ENCODE measurements at regions not wholly inside any gene's neighbourhood (a gene's known extent, or its start where the extent isn't known, plus 50 kb on each side); places are given as distances from the start of the nearest gene placed in this dataset.
"Not testable (repeated sequence)": the region's sequence is repeated elsewhere in the genome, so short reads cannot be mapped to it uniquely, and the experiment has no call there.

- DNase-seq: peak in 1 of 5 donors; percentile 36
Measured at GRCh38 chr10:30531751-30532530, 97.6 kb downstream of the LYZL2 start.

GRCh38 chr10:30529373-30529998, 95.5 kb downstream of the MAP3K8 start:
- peak; percentile 52 to 98 (median 65) for DNase-seq

GRCh38 chr10:30528429-30528786, 94.4 kb downstream of the MAP3K8 start:
- peak in 1 of 5 donors; percentile 57 for DNase-seq

GRCh38 chr10:30527623-30528428, 93.8 kb downstream of the MAP3K8 start:
- peak in 1 of 5 donors; percentile 68 for DNase-seq

- DNase-seq: not testable (repeated sequence)
Measured at GRCh38 chr10:30522661-30523078, 88.7 kb downstream of the MAP3K8 start.

GRCh38 chr10:30518907-30519306, 84.9 kb downstream of the MAP3K8 start:
- DNase-seq: no peak
